ENCODE measurements at regions not wholly inside any gene's neighbourhood (a gene's known extent, or its start where the extent isn't known, plus 50 kb on each side); places are given as distances from the start of the nearest gene placed in this dataset.

DNA sequence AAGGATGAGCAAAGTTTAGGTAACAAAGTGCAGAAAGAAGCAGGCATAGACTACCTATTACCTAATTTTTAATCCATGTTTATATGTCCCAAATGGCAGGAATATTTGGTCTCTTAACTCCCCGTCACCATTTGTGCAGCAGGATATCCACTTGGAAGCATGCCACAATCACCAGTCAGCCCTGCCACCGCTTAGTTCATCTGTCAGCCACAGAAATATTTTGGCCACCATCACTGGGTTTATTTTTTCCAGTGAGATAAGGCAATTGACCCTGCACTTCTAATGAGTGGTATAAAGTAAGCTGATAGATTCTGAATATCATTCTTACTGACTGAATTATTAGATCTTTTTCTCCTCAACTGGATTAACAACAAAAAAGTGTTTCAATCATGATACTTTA lies 152.9 kb upstream of the SOX2 start:
- DNase-seq (peak in 2 of 3 donors; percentile 0 to 4), ATAC-seq (ENCODE audit: insufficient read depth, low FRiP score) (no peak)
- H3K4me1 ChIP-seq (ENCODE audit: control insufficient read depth in 5 of 5, insufficient read depth in 5 of 5, low read length in 5 of 5): no peaks in the 10 kb centered on the region
- 43 to 62% methylated on average over 2 of the region's 2 CpGs for WGBS, 2 donors
- no peak overlapping the region for H3K4me3 ChIP-seq
- no peak overlapping the region for H3K27ac ChIP-seq (ENCODE audit: low read depth in 1 of 2, low read length in 1 of 2)
- peaks cover 0 to 6% (median 0%) of the 10 kb centered on the region in 3 donors for H3K27me3 ChIP-seq (ENCODE audit: control insufficient read depth in 3 of 3, insufficient read depth in 3 of 3, low read length in 2 of 3)
- H3K9ac ChIP-seq (ENCODE audit: insufficient read depth in 1 of 2, low read length in 2 of 2): no peak overlapping the region
- no peaks in the 10 kb centered on the region for H3K9me3 ChIP-seq (ENCODE audit: control insufficient read depth in 4 of 4, insufficient read depth in 3 of 4, low read length in 3 of 4)
- no peaks in the 10 kb centered on the region for H3K36me3 ChIP-seq (ENCODE audit: control insufficient read depth in 4 of 4, insufficient read depth in 4 of 4, low read length in 4 of 4)
- no peak for TF ChIP-seq CTCF (IDR thresholded peaks at IDR 0.05; ENCODE audit: control extremely low read depth, extremely low read depth)

GRCh38 chr3:181555681-181556080 lies 156.0 kb upstream of the SOX2 start:
- Histone ChIP-seq H3K27me3 (ENCODE audit: control insufficient read depth in 3 of 3, insufficient read depth in 3 of 3, low read length in 2 of 3) (no peaks in the 10 kb centered on the region), H3K27ac (ENCODE audit: low read depth in 1 of 2, low read length in 1 of 2) (no peak overlapping the region), H3K4me1 (ENCODE audit: control insufficient read depth in 5 of 5, insufficient read depth in 5 of 5, low read length in 5 of 5) (no peaks in the 10 kb centered on the region), H3K9me3 (ENCODE audit: control insufficient read depth in 4 of 4, insufficient read depth in 3 of 4, low read length in 3 of 4) (no peaks in the 10 kb centered on the region), H3K4me3 (no peak overlapping the region), H3K9ac (ENCODE audit: insufficient read depth in 1 of 2, low read length in 2 of 2) (no peak overlapping the region), H3K36me3 (ENCODE audit: control insufficient read depth in 4 of 4, insufficient read depth in 4 of 4, low read length in 4 of 4) (no peaks in the 10 kb centered on the region)
- DNase-seq: no peak
- TF ChIP-seq CTCF (IDR thresholded peaks at IDR 0.05; ENCODE audit: control extremely low read depth, extremely low read depth): no peak
- ATAC-seq (ENCODE audit: insufficient read depth, low FRiP score): no peak
- 87 to 90% methylated on average over 3 of the region's 3 CpGs for WGBS, 2 donors

DNA sequence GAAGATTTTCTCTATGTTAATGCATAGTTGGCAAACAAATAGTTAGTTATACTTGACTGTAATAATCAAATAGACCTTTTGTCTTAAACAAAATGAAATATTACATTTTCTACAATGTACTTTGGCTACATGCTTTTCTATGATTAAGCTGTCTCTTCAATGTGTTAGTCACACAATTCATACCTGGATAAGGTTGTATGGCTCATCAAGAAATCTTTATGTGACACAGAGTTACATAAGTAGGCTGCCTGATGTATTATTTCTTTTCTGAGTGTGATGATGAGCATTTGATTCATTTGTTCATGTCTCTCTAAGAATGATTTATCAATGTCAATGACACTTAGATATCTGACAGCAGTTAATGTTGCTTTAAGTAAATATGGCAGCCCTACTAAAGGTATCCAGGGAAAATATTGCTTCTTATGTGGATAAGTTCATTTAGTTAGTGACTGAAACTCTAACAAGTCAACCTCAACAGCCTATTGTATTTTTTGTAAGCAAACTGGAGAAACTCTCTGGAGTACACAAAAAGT lies 157.4 kb upstream of the SOX2 start:
- ATAC-seq (ENCODE audit: insufficient read depth, low FRiP score) (no peak), DNase-seq (no peak)
- Histone ChIP-seq H3K27me3 (ENCODE audit: control insufficient read depth in 3 of 3, insufficient read depth in 3 of 3, low read length in 2 of 3) (no peaks in the 10 kb centered on the region), H3K4me3 (no peak overlapping the region), H3K27ac (ENCODE audit: low read depth in 1 of 2, low read length in 1 of 2) (no peak overlapping the region), H3K36me3 (ENCODE audit: control insufficient read depth in 4 of 4, insufficient read depth in 4 of 4, low read length in 4 of 4) (no peaks in the 10 kb centered on the region), H3K4me1 (ENCODE audit: control insufficient read depth in 5 of 5, insufficient read depth in 5 of 5, low read length in 5 of 5) (no peaks in the 10 kb centered on the region), H3K9ac (ENCODE audit: insufficient read depth in 1 of 2, low read length in 2 of 2) (no peak overlapping the region), H3K9me3 (ENCODE audit: control insufficient read depth in 4 of 4, insufficient read depth in 3 of 4, low read length in 3 of 4) (no peaks in the 10 kb centered on the region)
- TF ChIP-seq CTCF (IDR thresholded peaks at IDR 0.05; ENCODE audit: control extremely low read depth, extremely low read depth): no peak

GRCh38 chr3:181549266-181549665 lies 162.5 kb upstream of the SOX2 start:
- Histone ChIP-seq H3K4me3 (no peak overlapping the region), H3K27ac (ENCODE audit: low read depth in 1 of 2, low read length in 1 of 2) (no peak overlapping the region), H3K36me3 (ENCODE audit: control insufficient read depth in 4 of 4, insufficient read depth in 4 of 4, low read length in 4 of 4) (no peaks in the 10 kb centered on the region), H3K9me3 (ENCODE audit: control insufficient read depth in 4 of 4, insufficient read depth in 3 of 4, low read length in 3 of 4) (no peaks in the 10 kb centered on the region), H3K27me3 (ENCODE audit: control insufficient read depth in 3 of 3, insufficient read depth in 3 of 3, low read length in 2 of 3) (no peaks in the 10 kb centered on the region), H3K4me1 (ENCODE audit: control insufficient read depth in 5 of 5, insufficient read depth in 5 of 5, low read length in 5 of 5) (no peaks in the 10 kb centered on the region), H3K9ac (ENCODE audit: insufficient read depth in 1 of 2, low read length in 2 of 2) (no peak overlapping the region)
- TF ChIP-seq CTCF (IDR thresholded peaks at IDR 0.05; ENCODE audit: control extremely low read depth, extremely low read depth): no peak
- 69 to 76% methylated on average over 3 of the region's 3 CpGs for WGBS, 2 donors
- ATAC-seq (ENCODE audit: insufficient read depth, low FRiP score) (no peak), DNase-seq (no peak)

Measured in lung (tissue), 11 donors.